ENCODE measurements at regions not wholly inside any gene's neighbourhood (a gene's known extent, or its start where the extent isn't known, plus 50 kb on each side); places are given as distances from the start of the nearest gene placed in this dataset.
"Not testable (repeated sequence)": the region's sequence is repeated elsewhere in the genome, so short reads cannot be mapped to it uniquely, and the experiment has no call there.

DNA sequence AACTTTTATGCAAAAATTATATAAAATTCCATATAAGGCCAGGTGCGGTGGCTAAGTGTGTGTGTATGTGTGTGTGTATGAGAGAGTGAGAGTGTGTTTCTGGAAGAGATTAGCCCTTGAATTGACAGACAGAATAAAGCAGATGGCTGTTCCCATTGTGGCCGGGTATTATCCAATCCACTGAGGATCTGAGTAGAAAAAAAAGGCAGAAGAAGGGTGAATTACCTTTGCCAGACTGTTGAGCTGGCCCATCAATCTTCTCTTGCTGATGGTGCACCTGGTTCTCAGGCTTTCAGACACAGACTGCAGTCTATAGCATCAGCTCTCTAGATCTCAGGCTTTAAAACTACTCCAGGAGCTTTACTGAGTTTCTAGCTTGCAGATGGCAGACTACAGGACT, 92.2 kb upstream of the SLIT2 start:
- Histone ChIP-seq H3K9me3 (ENCODE audit: low read depth, low read length, poor library complexity, severe bottlenecking) (no peaks in the 10 kb centered on the region), H3K4me3 (ENCODE audit: low read depth, low read length, poor library complexity, severe bottlenecking) (no peak overlapping the region), H3K4me1 (ENCODE audit: insufficient read depth, low read length, poor library complexity, severe bottlenecking) (no peaks in the 10 kb centered on the region), H3K27me3 (replicated peaks; ENCODE audit: insufficient read depth, low read depth, low read length, poor library complexity) (no peaks in the 10 kb centered on the region), H3K36me3 (ENCODE audit: insufficient read depth, low read length, poor library complexity, severe bottlenecking) (no peaks in the 10 kb centered on the region), H3K27ac (ENCODE audit: low read depth, low read length, poor library complexity, severe bottlenecking) (no peak overlapping the region)
- no peak for TF ChIP-seq EZH2 (IDR thresholded peaks at IDR 0.05; ENCODE audit: borderline replicate concordance, low read depth, low read length, poor library complexity, severe bottlenecking)
- TF ChIP-seq, protein P1, sequence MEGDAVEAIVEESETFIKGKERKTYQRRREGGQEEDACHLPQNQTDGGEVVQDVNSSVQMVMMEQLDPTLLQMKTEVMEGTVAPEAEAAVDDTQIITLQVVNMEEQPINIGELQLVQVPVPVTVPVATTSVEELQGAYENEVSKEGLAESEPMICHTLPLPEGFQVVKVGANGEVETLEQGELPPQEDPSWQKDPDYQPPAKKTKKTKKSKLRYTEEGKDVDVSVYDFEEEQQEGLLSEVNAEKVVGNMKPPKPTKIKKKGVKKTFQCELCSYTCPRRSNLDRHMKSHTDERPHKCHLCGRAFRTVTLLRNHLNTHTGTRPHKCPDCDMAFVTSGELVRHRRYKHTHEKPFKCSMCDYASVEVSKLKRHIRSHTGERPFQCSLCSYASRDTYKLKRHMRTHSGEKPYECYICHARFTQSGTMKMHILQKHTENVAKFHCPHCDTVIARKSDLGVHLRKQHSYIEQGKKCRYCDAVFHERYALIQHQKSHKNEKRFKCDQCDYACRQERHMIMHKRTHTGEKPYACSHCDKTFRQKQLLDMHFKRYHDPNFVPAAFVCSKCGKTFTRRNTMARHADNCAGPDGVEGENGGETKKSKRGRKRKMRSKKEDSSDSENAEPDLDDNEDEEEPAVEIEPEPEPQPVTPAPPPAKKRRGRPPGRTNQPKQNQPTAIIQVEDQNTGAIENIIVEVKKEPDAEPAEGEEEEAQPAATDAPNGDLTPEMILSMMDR (conservative IDR thresholded peaks at IDR 0.05; ENCODE audit: low read depth, low read length): no peak
- DNase-seq (ENCODE audit: low spot score): no peak
- POLR2A ChIA-PET (ENCODE audit: low non-redundant PET): no interaction called here
- intact Hi-C loops (cut with micrococcal nuclease; ENCODE audit: unreplicated experiment): no loop called here
- CTCF ChIA-PET: no interaction called here
- BruUV-seq (replicated peaks): no TSS peak

DNA sequence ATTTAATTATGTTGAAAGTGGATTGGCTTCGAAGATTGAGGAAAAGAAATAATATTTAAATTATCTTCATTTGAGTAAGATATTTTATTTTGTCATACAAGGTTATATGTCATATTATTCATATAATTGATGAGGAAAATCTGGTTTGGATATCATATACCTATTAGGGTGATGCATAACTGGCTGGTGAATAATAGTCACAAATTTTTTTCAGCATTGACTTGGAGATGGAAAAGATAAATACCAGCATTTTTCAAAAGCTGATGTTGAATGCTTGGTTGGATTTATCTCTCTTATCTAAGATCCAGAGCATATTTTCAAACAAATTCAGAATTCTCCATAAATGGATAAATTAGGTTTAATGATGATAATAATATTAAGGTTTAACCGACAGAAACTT, 93.5 kb upstream of the SLIT2 start:
- H3K4me1 ChIP-seq (ENCODE audit: insufficient read depth, low read length, poor library complexity, severe bottlenecking): no peaks in the 10 kb centered on the region
- H3K9me3 ChIP-seq (ENCODE audit: low read depth, low read length, poor library complexity, severe bottlenecking): no peaks in the 10 kb centered on the region
- no peak overlapping the region for H3K27ac ChIP-seq (ENCODE audit: low read depth, low read length, poor library complexity, severe bottlenecking)
- no TSS peak for BruUV-seq (replicated peaks)
- H3K36me3 ChIP-seq (ENCODE audit: insufficient read depth, low read length, poor library complexity, severe bottlenecking): no peaks in the 10 kb centered on the region
- TF ChIP-seq, protein P1 (conservative IDR thresholded peaks at IDR 0.05; ENCODE audit: low read depth, low read length): no peak
- TF ChIP-seq EZH2 (IDR thresholded peaks at IDR 0.05; ENCODE audit: borderline replicate concordance, low read depth, low read length, poor library complexity, severe bottlenecking): no peak
- CTCF ChIA-PET: no interaction called here
- POLR2A ChIA-PET (ENCODE audit: low non-redundant PET): no interaction called here
- intact Hi-C loops (cut with micrococcal nuclease; ENCODE audit: unreplicated experiment): no loop called here
- DNase-seq (ENCODE audit: low spot score): no peak
- H3K4me3 ChIP-seq (ENCODE audit: low read depth, low read length, poor library complexity, severe bottlenecking): no peak overlapping the region
- H3K27me3 ChIP-seq (replicated peaks; ENCODE audit: insufficient read depth, low read depth, low read length, poor library complexity): no peaks in the 10 kb centered on the region

DNA sequence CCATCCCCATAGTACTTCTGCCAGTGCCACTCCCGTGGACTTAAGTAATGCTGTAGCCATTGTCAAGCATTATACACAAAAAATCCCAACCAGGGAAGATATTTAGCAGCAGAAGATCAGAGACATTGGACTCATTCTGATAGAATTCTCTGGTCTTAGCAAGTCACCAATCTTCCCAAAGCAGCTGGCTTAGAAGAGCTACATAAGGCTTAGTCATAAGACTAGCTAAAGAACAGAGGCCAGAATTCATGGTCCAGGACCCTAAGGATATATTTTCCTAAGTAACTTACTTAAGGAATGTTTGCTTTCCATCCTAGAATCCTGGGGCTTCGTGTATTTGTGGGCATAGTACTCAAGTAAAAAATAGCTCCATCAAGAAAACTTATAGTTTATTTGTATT, 100.3 kb upstream of the SLIT2 start:
- H3K4me3 ChIP-seq (ENCODE audit: low read depth, low read length, poor library complexity, severe bottlenecking): no peak overlapping the region
- no peaks in the 10 kb centered on the region for H3K9me3 ChIP-seq (ENCODE audit: low read depth, low read length, poor library complexity, severe bottlenecking)
- TF ChIP-seq, protein P1 (conservative IDR thresholded peaks at IDR 0.05; ENCODE audit: low read depth, low read length): no peak
- no peak for TF ChIP-seq EZH2 (IDR thresholded peaks at IDR 0.05; ENCODE audit: borderline replicate concordance, low read depth, low read length, poor library complexity, severe bottlenecking)
- no peaks in the 10 kb centered on the region for H3K4me1 ChIP-seq (ENCODE audit: insufficient read depth, low read length, poor library complexity, severe bottlenecking)
- no peaks in the 10 kb centered on the region for H3K36me3 ChIP-seq (ENCODE audit: insufficient read depth, low read length, poor library complexity, severe bottlenecking)
- BruUV-seq (replicated peaks): no TSS peak
- POLR2A ChIA-PET (ENCODE audit: low non-redundant PET): no interaction called here
- H3K27ac ChIP-seq (ENCODE audit: low read depth, low read length, poor library complexity, severe bottlenecking): no peak overlapping the region
- no peak for DNase-seq (ENCODE audit: low spot score)
- CTCF ChIA-PET: interaction anchor here (0.6 kb wide), 1 partner anchor 449 kb away, joined by 3 read pairs; no protein-coding TSS in a partner anchor
- H3K27me3 ChIP-seq (replicated peaks; ENCODE audit: insufficient read depth, low read depth, low read length, poor library complexity): no peaks in the 10 kb centered on the region
- intact Hi-C loops (cut with micrococcal nuclease; ENCODE audit: unreplicated experiment): no loop called here

DNA sequence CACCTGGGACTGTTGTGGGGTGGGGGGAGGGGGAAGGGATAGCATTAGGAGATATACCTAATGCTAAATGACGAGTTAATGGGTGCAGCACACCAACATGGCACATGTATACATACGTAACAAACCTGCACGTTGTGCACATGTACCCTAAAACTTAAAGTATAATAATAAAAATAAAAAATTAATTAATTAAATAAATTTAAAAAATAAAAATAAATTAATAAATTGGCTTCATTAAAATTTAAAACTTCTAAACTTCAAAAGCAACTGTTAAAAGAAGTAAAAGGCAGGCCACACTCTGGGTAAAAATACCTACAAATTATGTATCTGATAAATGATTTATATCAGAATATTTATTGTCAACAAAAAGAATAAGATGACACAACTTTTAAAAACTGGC, 102.6 kb upstream of the SLIT2 start:
- H3K36me3 ChIP-seq (ENCODE audit: insufficient read depth, low read length, poor library complexity, severe bottlenecking); DNase-seq (ENCODE audit: low spot score); H3K27ac ChIP-seq (ENCODE audit: low read depth, low read length, poor library complexity, severe bottlenecking); CTCF ChIA-PET; POLR2A ChIA-PET (ENCODE audit: low non-redundant PET); H3K4me1 ChIP-seq (ENCODE audit: insufficient read depth, low read length, poor library complexity, severe bottlenecking); intact Hi-C loops (cut with micrococcal nuclease; ENCODE audit: unreplicated experiment); H3K4me3 ChIP-seq (ENCODE audit: low read depth, low read length, poor library complexity, severe bottlenecking); H3K27me3 ChIP-seq (replicated peaks; ENCODE audit: insufficient read depth, low read depth, low read length, poor library complexity); H3K9me3 ChIP-seq (ENCODE audit: low read depth, low read length, poor library complexity, severe bottlenecking); BruUV-seq (replicated peaks): not testable (repeated sequence)
